ENCODE measurements at regions not wholly inside any gene's neighbourhood (a gene's known extent, or its start where the extent isn't known, plus 50 kb on each side); places are given as distances from the start of the nearest gene placed in this dataset.
"Not testable (repeated sequence)": the region's sequence is repeated elsewhere in the genome, so short reads cannot be mapped to it uniquely, and the experiment has no call there.

DNA sequence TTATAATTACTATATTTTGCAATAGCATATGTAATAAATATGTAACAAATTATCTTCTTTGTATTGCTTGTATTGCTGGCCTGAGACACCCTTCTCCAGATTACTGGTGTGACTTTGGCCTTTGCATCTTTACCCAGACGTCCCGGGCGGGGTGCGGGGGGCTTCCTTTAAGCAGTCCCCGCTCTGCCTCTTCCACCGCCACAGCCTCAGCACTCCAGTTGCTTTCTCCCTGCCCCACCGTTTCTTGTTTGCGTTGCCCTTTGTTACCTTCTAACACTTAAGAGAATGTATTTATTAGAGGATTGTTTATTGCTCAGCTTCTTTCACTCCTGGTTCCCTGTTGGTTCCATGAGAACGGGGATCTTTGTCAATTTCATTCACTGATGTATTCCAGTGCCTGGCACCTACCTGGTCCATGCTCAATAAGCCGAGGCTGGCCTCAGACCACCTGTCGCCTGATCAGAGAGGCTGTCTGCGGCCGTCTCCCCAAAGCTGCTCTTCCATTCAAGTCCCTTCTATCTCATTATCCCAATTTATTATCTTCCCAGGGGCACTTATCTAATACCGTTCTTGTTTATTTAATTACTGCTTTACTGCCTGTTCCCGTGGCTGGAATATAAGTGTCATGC, 100.5 kb upstream of the RFLNA start:
- DNase-seq = no peak

DNA sequence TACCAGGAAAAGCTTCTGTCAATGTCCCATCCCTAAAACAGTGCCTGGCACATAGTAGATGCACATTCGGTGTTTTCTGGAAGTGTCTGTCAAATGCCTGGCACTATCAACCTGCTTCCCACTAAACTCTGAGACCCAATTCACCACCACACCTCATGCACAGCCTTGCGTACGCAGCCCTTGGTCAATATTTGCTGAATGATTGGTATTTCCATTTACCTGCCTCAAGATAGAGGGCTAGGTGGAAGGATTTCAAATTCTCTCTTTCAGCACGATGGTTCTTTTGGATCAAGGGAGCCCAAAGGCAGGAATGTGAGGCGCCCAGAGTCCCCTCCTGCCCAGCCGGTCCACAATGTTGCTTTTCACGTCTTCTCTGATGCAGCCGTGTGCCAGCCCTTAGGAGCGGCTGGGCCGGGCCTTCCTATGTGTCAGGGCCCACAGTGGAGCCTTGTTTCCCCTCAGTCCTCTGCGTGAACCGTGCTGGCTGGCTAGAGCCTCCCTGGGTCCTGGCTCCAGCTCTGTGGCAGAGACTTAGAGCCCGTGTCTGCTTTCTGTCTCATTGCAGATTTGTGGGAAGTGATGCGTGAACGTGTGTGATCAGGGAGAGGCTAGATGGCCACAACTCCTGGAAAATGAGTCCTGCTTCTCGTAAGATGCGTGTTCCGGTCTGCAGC, 99.9 kb upstream of the RFLNA start:
- DNase-seq = no peak

DNA sequence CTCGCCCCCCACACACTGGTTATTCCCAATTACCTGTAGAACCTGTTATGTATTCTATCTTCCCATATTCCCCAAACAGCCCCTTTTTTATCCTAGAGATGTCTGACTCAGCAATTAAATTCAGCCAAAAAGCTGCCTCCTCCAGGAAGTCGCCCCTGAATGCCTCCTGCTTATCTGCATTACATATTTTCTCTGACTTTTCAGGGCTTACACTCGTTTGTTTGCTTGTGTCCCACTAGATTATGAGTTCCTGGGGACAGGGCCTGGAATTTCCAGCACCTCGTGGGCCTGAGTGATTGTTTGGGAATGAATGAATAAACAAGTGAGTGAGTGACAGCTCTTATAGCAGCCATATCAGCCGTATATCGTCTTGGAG, 99.3 kb upstream of the RFLNA start:
- DNase-seq = no peak

DNA sequence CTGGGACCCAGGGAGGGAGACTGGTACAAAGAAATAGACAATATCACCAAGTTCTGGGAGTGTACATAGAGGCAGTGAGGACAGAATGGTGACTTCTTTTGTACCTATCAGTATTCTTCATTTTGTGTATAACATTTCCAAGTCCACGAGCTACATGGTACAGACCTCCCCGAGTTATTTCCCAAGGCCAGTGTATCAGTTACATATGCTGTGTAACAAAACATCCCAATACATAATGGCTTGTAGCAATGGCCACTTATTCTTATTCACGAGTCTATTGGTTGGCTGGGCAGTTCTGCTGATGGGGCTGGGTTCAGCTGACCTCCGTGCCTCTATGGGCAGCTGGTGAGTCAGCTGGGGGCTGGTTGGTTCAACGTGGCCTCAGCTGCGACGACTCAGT, 98.7 kb upstream of the RFLNA start:
- no peak for DNase-seq

- DNase-seq = no peak
These were observed 93.6 kb upstream of the RFLNA start for GRCh38 chr12:124201248-124201647.

DNA sequence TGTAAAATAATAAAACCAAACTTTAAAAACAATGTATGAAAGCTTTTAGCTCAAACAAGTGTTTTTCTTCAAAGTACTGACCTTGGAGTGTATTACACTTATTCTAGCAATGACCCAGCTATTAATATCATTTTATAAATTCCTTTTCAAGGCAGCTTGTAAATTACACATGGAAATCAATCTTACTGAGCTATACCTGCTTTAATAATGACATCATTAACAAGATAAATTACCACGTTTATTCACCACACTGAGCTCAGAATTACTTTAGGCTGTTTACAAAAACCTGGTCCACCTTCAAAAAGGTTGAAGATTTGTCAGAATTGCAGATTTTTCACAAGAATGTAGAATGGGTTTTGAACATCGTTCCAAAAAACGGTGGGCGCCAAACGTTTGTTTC, 91.7 kb upstream of the RFLNA start:
- DNase-seq = no peak

GRCh38 chr12:124205405-124205804, 89.5 kb upstream of the RFLNA start:
- DNase-seq = no peak

DNA sequence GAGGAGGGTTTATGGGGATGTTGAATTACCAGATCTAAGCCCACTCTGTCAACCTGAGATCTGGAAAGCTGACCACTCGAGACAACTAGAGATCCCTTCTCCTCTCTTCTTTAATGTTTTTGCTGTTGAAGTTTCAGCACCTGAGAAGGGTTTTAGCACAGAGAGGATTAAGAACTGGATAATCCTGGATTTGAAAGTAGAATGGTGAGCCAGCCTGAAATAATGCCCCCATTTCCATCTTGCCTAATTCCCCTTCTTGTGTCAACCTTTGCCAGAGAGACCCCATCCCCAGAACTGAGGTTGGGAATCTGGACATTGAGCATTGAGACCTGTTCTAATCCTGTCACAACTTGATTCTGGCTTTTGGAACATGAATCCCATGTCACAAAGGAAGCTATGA, 87.8 kb upstream of the RFLNA start:
- no peak for DNase-seq

GRCh38 chr12:124207617-124208016, 87.3 kb upstream of the RFLNA start:
- no peak for DNase-seq

- DNase-seq = no peak
These were observed 86.4 kb upstream of the RFLNA start for GRCh38 chr12:124208489-124208888.

- no peak for DNase-seq
These were observed 83.8 kb upstream of the RFLNA start for GRCh38 chr12:124210991-124211577.

DNA sequence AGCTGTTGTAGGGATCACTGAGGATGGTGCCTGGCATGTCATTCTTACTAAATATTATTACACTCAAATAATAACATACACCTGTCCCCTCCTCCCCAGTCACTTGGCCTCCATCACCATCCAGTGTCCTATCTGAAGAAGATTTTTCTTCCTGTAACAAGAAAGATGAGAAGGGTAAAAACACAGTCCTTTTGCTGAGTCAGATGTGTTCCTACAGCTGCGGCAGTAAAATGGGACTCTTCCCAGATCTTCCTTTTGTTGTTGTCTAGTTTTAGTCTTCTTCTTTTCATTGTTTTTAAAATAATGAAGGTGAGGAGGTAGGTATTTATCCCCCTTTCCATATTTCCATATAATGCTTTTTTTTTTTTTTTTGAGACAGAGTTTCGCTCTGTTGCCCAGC, 83.1 kb upstream of the RFLNA start:
- DNase-seq = no peak

DNA sequence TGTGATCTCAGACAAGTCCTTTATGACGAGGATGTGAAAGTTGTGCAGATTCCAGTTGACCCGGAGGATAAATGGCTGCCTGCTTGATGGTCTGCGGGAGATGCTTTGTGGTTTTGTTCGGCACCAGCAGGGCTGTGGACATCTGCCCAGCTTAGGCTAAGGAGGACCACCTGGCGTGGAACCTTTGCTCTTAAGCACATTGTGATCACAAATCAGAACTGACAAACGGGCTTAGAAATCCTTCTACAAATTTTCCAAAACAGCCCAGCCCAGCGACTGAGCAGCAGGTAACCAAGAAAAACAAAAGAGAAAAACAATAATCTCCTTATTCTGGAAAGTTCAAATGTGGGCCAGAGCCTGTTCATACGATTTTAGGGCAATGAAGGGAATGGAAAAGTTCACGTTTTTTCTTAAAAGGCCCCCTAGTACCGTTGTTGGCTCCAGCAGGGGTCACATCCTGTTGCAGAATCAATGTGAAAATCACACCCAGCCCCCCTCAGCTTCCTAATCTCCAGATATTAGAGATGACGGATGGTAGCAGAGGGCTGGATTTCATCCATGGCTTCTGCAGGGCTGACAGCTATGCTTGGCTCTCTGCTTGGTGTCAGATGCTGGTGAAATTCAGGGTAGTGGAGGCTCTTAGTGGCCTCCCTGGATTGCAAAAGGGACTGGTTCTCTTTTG, 81.1 kb upstream of the RFLNA start:
- DNase-seq = no peak

- no peak for DNase-seq
These were observed 80.3 kb upstream of the RFLNA start for GRCh38 chr12:124214574-124214973.

- DNase-seq = no peak
These were observed 77.9 kb upstream of the RFLNA start for GRCh38 chr12:124216966-124217365.

GRCh38 chr12:124217508-124218242, 77.2 kb upstream of the RFLNA start:
- no peak for DNase-seq

DNA sequence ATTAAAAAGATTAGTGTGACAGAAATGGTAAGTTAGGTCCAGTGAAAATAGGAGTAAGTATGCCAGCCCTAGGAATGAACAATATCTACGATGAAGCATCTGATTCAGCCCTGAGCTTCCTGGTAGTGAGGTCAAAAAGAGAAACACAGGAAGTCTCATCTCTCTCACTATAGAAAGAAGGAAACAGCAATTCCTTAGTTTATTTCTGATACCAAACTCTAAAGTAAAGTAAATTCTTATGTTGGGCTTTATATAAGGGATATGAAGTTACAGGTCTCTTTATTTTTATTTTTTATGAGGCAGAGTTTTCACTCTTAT, 76.7 kb upstream of the RFLNA start:
- no peak for DNase-seq

- not testable (repeated sequence) for DNase-seq
These were observed 76.2 kb upstream of the RFLNA start for GRCh38 chr12:124218650-124219049.

GRCh38 chr12:124222368-124223245, 72.3 kb upstream of the RFLNA start:
- DNase-seq = no peak

GRCh38 chr12:124223733-124224138, 71.2 kb upstream of the RFLNA start:
- not testable (repeated sequence) for DNase-seq

- no peak for DNase-seq
These were observed 70.3 kb upstream of the RFLNA start for GRCh38 chr12:124224535-124225110.

DNA sequence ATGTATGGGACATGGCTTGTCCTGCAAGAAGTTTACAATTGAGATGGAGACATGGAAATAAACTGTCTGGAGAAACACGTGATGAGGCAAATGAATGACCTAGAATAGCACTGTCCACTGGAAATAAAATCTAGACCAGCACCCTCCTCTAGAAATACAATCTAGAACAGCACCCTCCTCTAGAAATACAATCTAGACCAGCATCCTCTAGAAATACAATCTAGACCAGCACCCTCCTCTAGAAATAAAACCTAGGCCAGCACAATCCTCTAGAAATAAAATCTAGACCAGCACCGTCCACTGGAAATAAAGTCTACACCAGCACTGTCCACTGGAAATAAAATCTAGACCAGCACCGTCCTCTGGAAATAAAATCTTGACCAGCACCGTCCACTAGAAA, 69.2 kb upstream of the RFLNA start:
- DNase-seq = no peak

Data from OCI-M1 (cell line).